GM12865 (cell line): ENCODE measurements at regions not wholly inside any gene's neighbourhood (a gene's known extent, or its start where the extent isn't known, plus 50 kb on each side); places are given as distances from the start of the nearest gene placed in this dataset.

ENCODE experiments used
- DNase-seq: peaks from one replicate; pipeline ENCODE4 v3.0.0; 2010; ENCODE audit warnings: low read depth
- H3K4me3 ChIP-seq: 2 replicates; pipeline ENCODE4 v1.5.1; 2011; ENCODE audit warnings: mild to moderate bottlenecking, low read depth, low read length, control low read depth
- TF ChIP-seq, protein P1 (sequence below): IDR thresholded peaks from 2 replicates; pipeline ENCODE4 v1.5.1; 2011; ENCODE audit warnings: low read length, control low read depth, low read depth, inconsistent platforms; ENCODE audit not compliant: insufficient read depth; ENCODE audit errors: missing control alignments

GRCh38 chr14:38866461-38866860 is 236.6 kb downstream of the SEC23A start:
- no peak overlapping the region for H3K4me3 ChIP-seq
- TF ChIP-seq, protein P1, sequence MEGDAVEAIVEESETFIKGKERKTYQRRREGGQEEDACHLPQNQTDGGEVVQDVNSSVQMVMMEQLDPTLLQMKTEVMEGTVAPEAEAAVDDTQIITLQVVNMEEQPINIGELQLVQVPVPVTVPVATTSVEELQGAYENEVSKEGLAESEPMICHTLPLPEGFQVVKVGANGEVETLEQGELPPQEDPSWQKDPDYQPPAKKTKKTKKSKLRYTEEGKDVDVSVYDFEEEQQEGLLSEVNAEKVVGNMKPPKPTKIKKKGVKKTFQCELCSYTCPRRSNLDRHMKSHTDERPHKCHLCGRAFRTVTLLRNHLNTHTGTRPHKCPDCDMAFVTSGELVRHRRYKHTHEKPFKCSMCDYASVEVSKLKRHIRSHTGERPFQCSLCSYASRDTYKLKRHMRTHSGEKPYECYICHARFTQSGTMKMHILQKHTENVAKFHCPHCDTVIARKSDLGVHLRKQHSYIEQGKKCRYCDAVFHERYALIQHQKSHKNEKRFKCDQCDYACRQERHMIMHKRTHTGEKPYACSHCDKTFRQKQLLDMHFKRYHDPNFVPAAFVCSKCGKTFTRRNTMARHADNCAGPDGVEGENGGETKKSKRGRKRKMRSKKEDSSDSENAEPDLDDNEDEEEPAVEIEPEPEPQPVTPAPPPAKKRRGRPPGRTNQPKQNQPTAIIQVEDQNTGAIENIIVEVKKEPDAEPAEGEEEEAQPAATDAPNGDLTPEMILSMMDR: no peak
- DNase-seq: no peak

DNA sequence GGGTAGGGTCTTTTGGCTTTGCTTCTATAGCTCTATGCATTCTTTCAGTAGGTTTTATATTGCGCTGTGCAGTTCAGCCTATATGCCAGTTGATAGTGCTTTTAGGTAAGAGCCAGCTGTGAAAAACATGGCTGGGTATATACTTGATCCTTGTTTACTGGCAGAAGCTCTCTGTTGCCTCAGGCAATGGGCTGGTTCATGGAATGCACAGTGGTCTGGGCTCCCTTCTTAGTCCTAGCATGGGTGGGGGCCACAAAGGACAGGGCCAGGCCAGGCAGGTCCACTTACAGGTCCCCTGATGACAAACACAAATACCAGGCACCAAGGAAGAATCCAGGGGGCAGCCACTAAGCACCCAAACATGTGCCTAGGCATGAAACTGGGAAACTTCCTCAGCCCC is 240.7 kb downstream of the SEC23A start:
- DNase-seq: no peak
- TF ChIP-seq, protein P1: no peak
- no peak overlapping the region for H3K4me3 ChIP-seq

- DNase-seq: no peak
- TF ChIP-seq, protein P1: no peak
- H3K4me3 ChIP-seq: no peak overlapping the region
Measured at GRCh38 chr14:38860530-38860929, 242.5 kb downstream of the SEC23A start.

- no peak overlapping the region for H3K4me3 ChIP-seq
- DNase-seq: no peak
- TF ChIP-seq, protein P1: no peak
Measured at GRCh38 chr14:38856798-38857197, 246.2 kb downstream of the SEC23A start.

- no peak for DNase-seq
- TF ChIP-seq, protein P1: no peak
- H3K4me3 ChIP-seq: no peak overlapping the region
Measured at GRCh38 chr14:38855513-38855912, 247.5 kb downstream of the SEC23A start.

- TF ChIP-seq, protein P1: no peak
Measured at GRCh38 chr14:38851111-38851510, 251.9 kb downstream of the SEC23A start.

DNA sequence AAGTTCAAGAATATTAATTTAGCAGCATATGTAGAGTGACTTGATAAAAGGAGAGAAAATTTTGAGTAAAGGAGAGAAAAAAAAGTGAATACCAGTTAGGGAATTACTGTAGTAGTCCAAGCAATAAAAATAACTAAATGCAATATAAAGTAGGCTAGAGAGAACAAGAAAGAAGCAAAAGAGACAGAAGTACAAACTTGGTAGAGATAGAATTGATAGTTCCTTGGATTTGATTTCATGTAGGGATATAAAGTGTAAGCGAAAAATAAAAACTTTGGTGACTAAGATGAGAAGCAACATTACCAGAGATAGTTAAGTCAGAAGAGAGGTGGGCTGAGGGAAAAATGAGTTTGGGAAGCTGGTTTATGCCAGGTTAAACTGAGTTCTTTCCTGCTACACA is 252.4 kb downstream of the SEC23A start:
- DNase-seq: no peak
- no peak overlapping the region for H3K4me3 ChIP-seq
- TF ChIP-seq, protein P1: no peak

More at GRCh38 chr14:38851111-38851510, 251.9 kb downstream of the SEC23A start:
- H3K4me3 ChIP-seq: no peak overlapping the region
- DNase-seq: no peak
